H1 (cell line): ENCODE measurements at regions not wholly inside any gene's neighbourhood (a gene's known extent, or its start where the extent isn't known, plus 50 kb on each side); places are given as distances from the start of the nearest gene placed in this dataset.

Experiments used
- BRCA1 ChIP-seq: IDR thresholded peaks from 2 replicates; pipeline ENCODE4 v1.6.1; 2012; ENCODE audit warnings: low read depth, low read length, improper control_type of control experiment
- E2F6 ChIP-seq: IDR thresholded peaks from 2 replicates; pipeline ENCODE4 v1.6.1; 2012; ENCODE audit warnings: inconsistent platforms

GRCh38 chr13:90104764-90105163 is 1242.7 kb upstream of the MIR17HG start (continued):
- TF ChIP-seq E2F6 (no peak), BRCA1 (no peak)
